ENCODE measurements at regions not wholly inside any gene's neighbourhood (a gene's known extent, or its start where the extent isn't known, plus 50 kb on each side); places are given as distances from the start of the nearest gene placed in this dataset.

- no peak for TF ChIP-seq SIN3A (IDR thresholded peaks at IDR 0.05; ENCODE audit: borderline replicate concordance, insufficient read depth, low read length)
- no peak for TF ChIP-seq POLR2AphosphoS5 (IDR thresholded peaks at IDR 0.05; ENCODE audit: low read depth, low read length)
- TF ChIP-seq REST (IDR thresholded peaks at IDR 0.05; ENCODE audit: insufficient read depth in 1 of 2, low read depth in 2 of 2, low read length in 2 of 2) = no peak
- TF ChIP-seq TAF1 (IDR thresholded peaks at IDR 0.05; ENCODE audit: borderline replicate concordance, insufficient read depth, low read length) = no peak
- no peak for TF ChIP-seq FOXP2 (optimal IDR thresholded peaks at IDR 0.05; ENCODE audit: borderline replicate concordance, extremely low read depth, extremely low read length, insufficient read depth)
These were observed 114.1 kb upstream of the SLITRK1 start for GRCh38 chr13:83996415-83996814.
